Trophoblast cell (in vitro differentiated cells and primary cell): ENCODE measurements at regions not wholly inside any gene's neighbourhood (a gene's known extent, or its start where the extent isn't known, plus 50 kb on each side); places are given as distances from the start of the nearest gene placed in this dataset.

Experiments
- DNase-seq, 2 donors: peaks; one replicate each; pipeline ENCODE4 v3.0.0-alpha.2; 2016
- H2AFZ ChIP-seq: 2 replicates; pipeline ENCODE4 v1.6.1; 2013; ENCODE audit warnings: low read length, moderate library complexity, mild to moderate bottlenecking; ENCODE audit not compliant: insufficient read depth, poor library complexity
- H2AK5ac ChIP-seq: 2 replicates; pipeline ENCODE4 v1.6.1; 2013; ENCODE audit warnings: mild to moderate bottlenecking, low read length
- H2BK120ac ChIP-seq: 2 replicates; pipeline ENCODE4 v1.6.1; 2013; ENCODE audit warnings: low read length, mild to moderate bottlenecking, moderate library complexity; ENCODE audit not compliant: insufficient read depth, poor library complexity
- H2BK12ac ChIP-seq: 2 replicates; pipeline ENCODE4 v1.6.1; 2013; ENCODE audit warnings: mild to moderate bottlenecking, low read length, moderate library complexity
- H2BK5ac ChIP-seq: 2 replicates; pipeline ENCODE4 v1.6.1; 2013; ENCODE audit warnings: low read length, low read depth, moderate library complexity, mild to moderate bottlenecking; ENCODE audit not compliant: poor library complexity
- H3K14ac ChIP-seq: 2 replicates; pipeline ENCODE4 v1.6.1; 2013; ENCODE audit warnings: mild to moderate bottlenecking, low read length
- H3K18ac ChIP-seq: 2 replicates; pipeline ENCODE4 v1.6.1; 2013; ENCODE audit warnings: mild to moderate bottlenecking, low read length
- H3K23ac ChIP-seq: 2 replicates; pipeline ENCODE4 v1.6.1; 2013; ENCODE audit warnings: low read length
- H3K27ac ChIP-seq: 2 replicates; pipeline ENCODE4 v1.5.1; 2013; ENCODE audit warnings: low read depth, mild to moderate bottlenecking, inconsistent platforms, low read length, moderate library complexity
- H3K27me3 ChIP-seq: 2 replicates; pipeline ENCODE4 v1.6.1; 2013; ENCODE audit warnings: inconsistent platforms, mild to moderate bottlenecking, low read length, moderate library complexity; ENCODE audit not compliant: insufficient read depth
- H3K36me3 ChIP-seq, 2 experiments: 1 replicate in 1 of 2; 2 replicates in 1 of 2; pipeline ENCODE4 v1.6.1; 2013; ENCODE audit warnings: low read length in 2 of 2, mild to moderate bottlenecking in 2 of 2, moderate library complexity in 1 of 2; ENCODE audit not compliant: insufficient read depth in 2 of 2, control insufficient read depth in 1 of 2
- H3K4ac ChIP-seq: 2 replicates; pipeline ENCODE4 v1.6.1; 2013; ENCODE audit warnings: low read depth, mild to moderate bottlenecking, low read length, moderate library complexity
- H3K4me1 ChIP-seq, 2 experiments: 1 replicate in 1 of 2; 2 replicates in 1 of 2; pipeline ENCODE4 v1.6.1; 2013; ENCODE audit warnings: low read length in 2 of 2, mild to moderate bottlenecking in 2 of 2, moderate library complexity in 1 of 2; ENCODE audit not compliant: insufficient read depth in 2 of 2, control insufficient read depth in 1 of 2
- H3K4me2 ChIP-seq: 2 replicates; pipeline ENCODE4 v1.6.1; 2013; ENCODE audit warnings: inconsistent platforms, mild to moderate bottlenecking, low read length, moderate library complexity
- H3K4me3 ChIP-seq: 2 replicates; pipeline ENCODE4 v1.5.1; 2013; ENCODE audit warnings: mild to moderate bottlenecking, low read depth, low read length, inconsistent platforms
- H3K79me1 ChIP-seq: one replicate; pipeline ENCODE4 v1.6.1; 2013; ENCODE audit warnings: low read length
- H3K79me2 ChIP-seq: 2 replicates; pipeline ENCODE4 v1.6.1; 2013; ENCODE audit warnings: low read length, mild to moderate bottlenecking; ENCODE audit not compliant: control insufficient read depth, insufficient read depth, poor library complexity
- H3K9ac ChIP-seq: 2 replicates; pipeline ENCODE4 v1.6.1; 2013; ENCODE audit warnings: mild to moderate bottlenecking, low read length
- H3K9me3 ChIP-seq: 2 replicates; pipeline ENCODE4 v1.6.1; 2013; ENCODE audit warnings: low read depth, mild to moderate bottlenecking, control low read depth, inconsistent platforms, low read length; ENCODE audit not compliant: insufficient read depth
- H4K12ac ChIP-seq: 2 replicates; pipeline ENCODE4 v1.6.1; 2013; ENCODE audit warnings: low read depth, mild to moderate bottlenecking, low read length, moderate library complexity
- H4K8ac ChIP-seq: 2 replicates; pipeline ENCODE4 v1.6.1; 2013; ENCODE audit warnings: low read depth, mild to moderate bottlenecking, low read length, moderate library complexity
- H4K91ac ChIP-seq: one replicate; pipeline ENCODE4 v1.6.1; 2013; ENCODE audit warnings: low read depth, mild to moderate bottlenecking, low read length, moderate library complexity
- WGBS: extraction: QIAGEN DNeasy Blood & Tissue Kit; methylation state at CpG from one replicate; pipeline ENCODE4 v1.1.7; 2013; ENCODE audit warnings: missing lambda C conversion rate; ENCODE audit not compliant: insufficient read length, insufficient coverage; ENCODE audit errors: extremely low coverage; 5-methylcytosine and 5-hydroxymethylcytosine counted together

- Histone ChIP-seq H3K4ac (no peak overlapping the region), H3K4me2 (no peak overlapping the region)
Observed at GRCh38 chr2:16150456-16151280, 210.3 kb downstream of the MYCN start.

GRCh38 chr2:16149349-16150243 lies 209.2 kb downstream of the MYCN start:
- no peaks in the 10 kb centered on the region for H3K9me3 ChIP-seq
- H2BK120ac ChIP-seq = no peak overlapping the region
- H3K18ac ChIP-seq = no peak overlapping the region
- H3K4me3 ChIP-seq = no peak overlapping the region
- no peak overlapping the region for H2BK12ac ChIP-seq
- no peak overlapping the region for H3K4ac ChIP-seq
- H3K14ac ChIP-seq = no peak overlapping the region
- H2AK5ac ChIP-seq = no peak overlapping the region
- H3K36me3 ChIP-seq = no peaks in the 10 kb centered on the region
- no peak overlapping the region for H4K91ac ChIP-seq
- no peak overlapping the region for H3K9ac ChIP-seq
- H4K8ac ChIP-seq = no peak overlapping the region
- no peak overlapping the region for H4K12ac ChIP-seq
- H3K79me1 ChIP-seq = no peaks in the 10 kb centered on the region
- no peak overlapping the region for H3K27ac ChIP-seq
- DNase-seq = peak in 1 of 2 donors; percentile 0
- H2AFZ ChIP-seq = no peak overlapping the region
- no peak overlapping the region for H3K4me2 ChIP-seq
- no CpG with 5 or more reads among the region's 17 CpGs for WGBS
- no peak overlapping the region for H2BK5ac ChIP-seq
- H3K79me2 ChIP-seq = no peaks in the 10 kb centered on the region
- H3K23ac ChIP-seq = no peak overlapping the region
- no peaks in the 10 kb centered on the region for H3K27me3 ChIP-seq
- no peaks in the 10 kb centered on the region for H3K4me1 ChIP-seq

More at GRCh38 chr2:16150456-16151280, 210.3 kb downstream of the MYCN start:
- H4K12ac ChIP-seq = no peak overlapping the region
- H3K79me1 ChIP-seq = no peaks in the 10 kb centered on the region
- no peaks in the 10 kb centered on the region for H3K79me2 ChIP-seq
- no CpG with 5 or more reads among the region's 5 CpGs for WGBS
- H3K4me3 ChIP-seq = no peak overlapping the region
- H2BK120ac ChIP-seq = no peak overlapping the region
- no peak overlapping the region for H3K14ac ChIP-seq
- H2AK5ac ChIP-seq = no peak overlapping the region
- no peak overlapping the region for H2AFZ ChIP-seq
- H3K36me3 ChIP-seq = no peaks in the 10 kb centered on the region
- no peak overlapping the region for H3K9ac ChIP-seq
- H3K18ac ChIP-seq = no peak overlapping the region
- H2BK5ac ChIP-seq = no peak overlapping the region
- no peaks in the 10 kb centered on the region for H3K27me3 ChIP-seq
- H3K27ac ChIP-seq = no peak overlapping the region
- no peaks in the 10 kb centered on the region for H3K4me1 ChIP-seq
- H4K8ac ChIP-seq = no peak overlapping the region
- no peak overlapping the region for H2BK12ac ChIP-seq
- DNase-seq = peak in 1 of 2 donors; percentile 0
- no peaks in the 10 kb centered on the region for H3K9me3 ChIP-seq
- H3K23ac ChIP-seq = no peak overlapping the region
- H4K91ac ChIP-seq = no peak overlapping the region

GRCh38 chr2:16148632-16149348 lies 208.4 kb downstream of the MYCN start:
- Histone ChIP-seq H3K23ac (no peak overlapping the region), H3K9me3 (no peaks in the 10 kb centered on the region), H2AFZ (no peak overlapping the region), H3K14ac (no peak overlapping the region), H3K4ac (no peak overlapping the region), H4K91ac (no peak overlapping the region), H3K27ac (no peak overlapping the region), H2BK12ac (no peak overlapping the region), H3K4me1 (no peaks in the 10 kb centered on the region), H3K9ac (no peak overlapping the region), H2AK5ac (no peak overlapping the region), H3K79me2 (no peaks in the 10 kb centered on the region), H3K79me1 (no peaks in the 10 kb centered on the region), H2BK5ac (no peak overlapping the region), H3K18ac (no peak overlapping the region), H2BK120ac (no peak overlapping the region), H4K8ac (no peak overlapping the region), H3K4me2 (no peak overlapping the region), H3K27me3 (no peaks in the 10 kb centered on the region), H3K4me3 (no peak overlapping the region), H3K36me3 (no peaks in the 10 kb centered on the region), H4K12ac (no peak overlapping the region)
- no CpG with 5 or more reads among the region's 6 CpGs for WGBS
- DNase-seq = peak; percentile 11 to 72
